SK-N-SH (cell line): ENCODE measurements at regions not wholly inside any gene's neighbourhood (a gene's known extent, or its start where the extent isn't known, plus 50 kb on each side); places are given as distances from the start of the nearest gene placed in this dataset.

Experiments used
- CTCF ChIA-PET: fragments of 300-600, 350-600 bp; formaldehyde crosslinking; extraction: SDS; loops from one replicate; lab custom pipeline; 2021; lab: Yijun Ruan, JAX
- POLR2A ChIA-PET: fragments of 350-600 bp; sonication (Branson Sonifier 250); formaldehyde crosslinking; extraction: SDS; loops from one replicate; lab custom pipeline; 2020; ENCODE audit warnings: antibody characterized with exemption, inconsistent platforms; lab: Yijun Ruan, JAX
- DNase-seq: peaks from one replicate; pipeline ENCODE4 v3.0.0; 2012
- H2AFZ ChIP-seq: fragments of 200-600 bp; sonication (generic); 2 replicates; pipeline ENCODE4 v1.8.1; 2016; ENCODE audit warnings: antibody characterized with exemption, mild to moderate bottlenecking, low read depth
- H3F3A ChIP-seq: fragments of 200-600 bp; sonication (generic); replicated peaks from 2 replicates; pipeline ENCODE3; 2016; ENCODE audit warnings: antibody characterized with exemption, mild to moderate bottlenecking; ENCODE audit not compliant: insufficient read depth
- H3K27ac ChIP-seq, 2 experiments: fragments of 200-500 bp in 1 of 2; fragments of 200-600 bp in 1 of 2; sonication (Bioruptor generic) in 1 of 2; sonication (generic), shearing (Covaris generic) in 1 of 2; 2 replicates each; pipeline versions ENCODE4 v1.5.1 to v1.6.1; 2014 to 2016; ENCODE audit warnings: low read depth in 2 of 2, inconsistent platforms in 1 of 2, low read length in 1 of 2, mild to moderate bottlenecking in 1 of 2, mixed read lengths in 1 of 2
- H3K27me3 ChIP-seq: fragments of 200-600 bp; sonication (generic), shearing (Covaris generic); 2 replicates; pipeline ENCODE4 v1.6.1; 2016; ENCODE audit warnings: mixed run types; ENCODE audit not compliant: insufficient read depth
- H3K36me3 ChIP-seq, 2 experiments: fragments of 200-500 bp in 1 of 2; fragments of 200-600 bp in 1 of 2; sonication (Bioruptor generic) in 1 of 2; sonication (generic) in 1 of 2; replicated peaks in 1 of 2; 2 replicates each; pipeline versions ENCODE3 to v1.5.1; 2014 to 2016; ENCODE audit warnings: low read length in 1 of 2, mild to moderate bottlenecking in 1 of 2; ENCODE audit not compliant: insufficient read depth in 2 of 2, control insufficient read depth in 1 of 2
- H3K4me1 ChIP-seq, 2 experiments: fragments of 200-500 bp in 1 of 2; fragments of 200-600 bp in 1 of 2; sonication (Bioruptor generic) in 1 of 2; sonication (generic), shearing (Covaris generic) in 1 of 2; 2 replicates each; pipeline versions ENCODE4 v1.5.1 to v1.6.1; 2014 to 2016; ENCODE audit warnings: low read depth in 1 of 2, low read length in 1 of 2, mixed run types in 1 of 2; ENCODE audit not compliant: insufficient read depth in 2 of 2, control insufficient read depth in 1 of 2
- H3K4me2 ChIP-seq: fragments of 200-600 bp; sonication (generic), shearing (Covaris generic); 2 replicates; pipeline ENCODE4 v1.6.1; 2017; ENCODE audit warnings: mixed run types
- H3K4me3 ChIP-seq, 2 experiments: fragments of 200-500 bp in 1 of 2; fragments of 200-600 bp in 1 of 2; sonication (Bioruptor generic) in 1 of 2; sonication (generic), shearing (Covaris generic) in 1 of 2; 2 replicates each; pipeline versions ENCODE4 v1.5.1 to v1.8.1; 2014 to 2016; ENCODE audit warnings: low read depth in 2 of 2, inconsistent platforms in 1 of 2, low read length in 1 of 2, mild to moderate bottlenecking in 1 of 2, mixed read lengths in 1 of 2, moderate library complexity in 1 of 2
- H3K79me2 ChIP-seq: fragments of 200-600 bp; sonication (generic); 2 replicates; pipeline ENCODE4 v1.8.1; 2017; ENCODE audit warnings: mild to moderate bottlenecking; ENCODE audit not compliant: insufficient read depth
- H3K9ac ChIP-seq: fragments of 200-600 bp; sonication (generic); 2 replicates; pipeline ENCODE4 v1.6.1; 2017; ENCODE audit warnings: mixed run types
- H3K9me2 ChIP-seq: fragments of 200-600 bp; sonication (generic); 2 replicates; pipeline ENCODE4 v1.6.1; 2017; ENCODE audit warnings: mixed run types
- H3K9me3 ChIP-seq: fragments of 200-600 bp; sonication (generic); 2 replicates; pipeline ENCODE4 v1.6.1; 2017; ENCODE audit warnings: mixed run types, mild to moderate bottlenecking, moderate library complexity
- H4K20me1 ChIP-seq: fragments of 200-600 bp; sonication (generic); 2 replicates; pipeline ENCODE4 v1.6.1; 2017; ENCODE audit warnings: mild to moderate bottlenecking, mixed run types; ENCODE audit not compliant: insufficient read depth
- CHD2 ChIP-seq: fragments of 150-350 bp; IDR thresholded peaks from 2 replicates; pipeline ENCODE4 v1.6.1; 2018; ENCODE audit warnings: low read length; ENCODE audit not compliant: partially characterized antibody
- ELF1 ChIP-seq: IDR thresholded peaks from 2 replicates; pipeline ENCODE4 v1.4.0; 2012
- EP300 ChIP-seq, 2 experiments: IDR thresholded peaks; 2 replicates each; pipeline versions ENCODE4 v1.4.0 to v1.6.1; 2012; ENCODE audit warnings: borderline replicate concordance in 1 of 2, low read depth in 1 of 2, low read length in 1 of 2
- EZH2phosphoT487 ChIP-seq: fragments of 200-600 bp; sonication (generic); IDR thresholded peaks from 2 replicates; pipeline ENCODE4 v1.6.1; 2017; ENCODE audit warnings: low read depth, mixed run types, mild to moderate bottlenecking, antibody characterized with exemption, moderate library complexity, borderline replicate concordance
- FOSL2 ChIP-seq: IDR thresholded peaks from 2 replicates; pipeline ENCODE4 v1.4.0; 2012; ENCODE audit warnings: low read depth, mild to moderate bottlenecking, moderate library complexity, borderline replicate concordance
- GABPA ChIP-seq: IDR thresholded peaks from 2 replicates; pipeline ENCODE4 v1.4.0; 2012; ENCODE audit warnings: low read depth, mild to moderate bottlenecking
- GATA2 ChIP-seq: sonication (generic); formaldehyde crosslinking; IDR thresholded peaks from 2 replicates; pipeline ENCODE4 v1.5.0; 2020; ENCODE audit warnings: mild to moderate bottlenecking, missing genetic modification reagents
- JUND ChIP-seq: IDR thresholded peaks from 2 replicates; pipeline ENCODE4 v1.4.0; 2012
- MEF2A ChIP-seq: IDR thresholded peaks from 2 replicates; pipeline ENCODE4 v1.4.0; 2012; ENCODE audit warnings: low read depth, borderline replicate concordance
- MXI1 ChIP-seq: IDR thresholded peaks from 2 replicates; pipeline ENCODE4 v1.6.1; 2012; ENCODE audit warnings: mild to moderate bottlenecking, low read depth, low read length, improper control_type of control experiment
- NFIC ChIP-seq: IDR thresholded peaks from 2 replicates; pipeline ENCODE4 v1.4.0; 2012; ENCODE audit warnings: borderline replicate concordance
- NRF1 ChIP-seq: IDR thresholded peaks from 2 replicates; pipeline ENCODE4 v1.6.1; 2012; ENCODE audit warnings: low read depth, mild to moderate bottlenecking, low read length
- POLR2AphosphoS5 ChIP-seq: IDR thresholded peaks from 2 replicates; pipeline ENCODE4 v1.6.1; 2012; ENCODE audit warnings: low read depth, low read length
- RAD21 ChIP-seq: IDR thresholded peaks from 2 replicates; pipeline ENCODE4 v1.6.1; 2012; ENCODE audit warnings: mild to moderate bottlenecking, low read length
- RCOR1 ChIP-seq: fragments of 150-350 bp; IDR thresholded peaks from 2 replicates; pipeline ENCODE4 v1.6.1; 2017; ENCODE audit warnings: antibody characterized with exemption, low read length
- RFX5 ChIP-seq: IDR thresholded peaks from 2 replicates; pipeline ENCODE4 v1.6.1; 2012; ENCODE audit warnings: mild to moderate bottlenecking, improper control_type of control experiment, low read length
- RXRA ChIP-seq: IDR thresholded peaks from 2 replicates; pipeline ENCODE4 v1.4.0; 2012; ENCODE audit warnings: low read depth, mild to moderate bottlenecking, borderline replicate concordance
- TAF1 ChIP-seq: IDR thresholded peaks from 2 replicates; pipeline ENCODE4 v1.6.1; 2012; ENCODE audit warnings: low read depth, mild to moderate bottlenecking, low read length, moderate library complexity, borderline replicate concordance
- WGBS: methylation state at CpG from one replicate; pipeline ENCODE4 v1.1.6; 2017; ENCODE audit warnings: low lambda C conversion rate; 5-methylcytosine and 5-hydroxymethylcytosine counted together
- TF ChIP-seq, protein P1 (sequence below): IDR thresholded peaks from 2 replicates; pipeline ENCODE4 v1.4.0; 2012; ENCODE audit warnings: low read depth, borderline replicate concordance
- TF ChIP-seq, protein P2 (sequence below): IDR thresholded peaks from 2 replicates; pipeline ENCODE4 v1.4.0; 2012; ENCODE audit warnings: low read depth, borderline replicate concordance
- TF ChIP-seq, protein P3 (sequence below): fragments of 150-350 bp; IDR thresholded peaks from 2 replicates; pipeline ENCODE4 v1.6.1; 2017; ENCODE audit warnings: antibody characterized with exemption, low read length, low read depth, borderline replicate concordance
- TF ChIP-seq, protein P4 (sequence below): IDR thresholded peaks from 2 replicates; pipeline ENCODE4; 2012
- TF ChIP-seq, protein P5 (sequence below): fragments of 150-350 bp; IDR thresholded peaks from 2 replicates; pipeline ENCODE4 v1.6.1; 2016; ENCODE audit warnings: mild to moderate bottlenecking, low read depth, low read length

DNA sequence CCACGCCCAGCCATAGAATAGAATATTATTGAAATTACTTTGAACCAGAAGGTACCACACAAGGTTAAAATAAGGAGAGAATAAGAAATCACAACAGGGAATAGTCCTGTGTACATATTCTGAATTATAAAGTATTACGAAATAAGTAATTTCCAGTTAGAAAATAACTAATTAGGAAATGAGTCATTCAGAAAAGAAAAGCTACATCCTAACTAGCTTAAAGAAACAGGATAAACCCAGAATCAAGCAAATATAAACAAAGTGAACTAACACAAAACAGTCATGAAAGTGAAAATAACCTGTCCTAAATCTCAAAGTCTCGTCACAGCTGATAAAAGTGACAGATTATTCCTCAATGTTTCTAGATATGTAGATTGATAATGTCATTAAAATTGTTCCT is 74.8 kb upstream of the NEBL start:
- POLR2A ChIA-PET = interaction anchor here (0.6 kb wide), 1 partner anchor 62 kb away, joined by 5 read pairs; no protein-coding TSS in a partner anchor
- 63% methylated on average over 3 of the region's 3 CpGs for WGBS

DNA sequence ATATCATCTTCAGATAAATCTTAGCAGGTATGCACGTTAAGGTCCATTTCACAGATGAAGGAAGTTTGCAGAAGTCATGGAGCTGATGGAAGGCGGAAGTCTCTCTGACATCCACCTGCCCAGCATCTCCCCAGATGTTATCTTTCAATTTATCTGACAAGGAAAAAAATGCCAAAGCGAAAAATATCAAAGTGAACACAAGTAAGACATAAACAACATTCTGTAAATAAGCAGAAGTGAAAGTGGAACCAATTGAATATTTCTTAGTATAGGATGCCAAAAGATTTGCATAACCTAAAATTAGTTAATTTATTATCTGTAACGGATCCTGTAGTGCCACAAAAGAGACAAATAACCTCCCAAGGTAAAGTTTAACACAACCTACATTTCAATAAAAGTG is 73.6 kb upstream of the NEBL start:
- no peaks in the 10 kb centered on the region for H3K36me3 ChIP-seq
- no peaks in the 10 kb centered on the region for H3K9me2 ChIP-seq
- H3K9me3 ChIP-seq = no peaks in the 10 kb centered on the region
- H3K27me3 ChIP-seq = no peaks in the 10 kb centered on the region
- WGBS = 77% methylated on average over 4 of the region's 4 CpGs
- CTCF ChIA-PET = no interaction called here
- H3K4me3 ChIP-seq = no peak overlapping the region
- no peak overlapping the region for H3K9ac ChIP-seq
- H2AFZ ChIP-seq = no peak overlapping the region
- no peaks in the 10 kb centered on the region for H3K79me2 ChIP-seq
- no peaks in the 10 kb centered on the region for H3F3A ChIP-seq
- H3K4me2 ChIP-seq = no peak overlapping the region
- no peak for DNase-seq
- H3K27ac ChIP-seq = no peak overlapping the region
- no peaks in the 10 kb centered on the region for H4K20me1 ChIP-seq
- H3K4me1 ChIP-seq = no peaks in the 10 kb centered on the region
- POLR2A ChIA-PET = no interaction called here
- TF ChIP-seq, protein P1, sequence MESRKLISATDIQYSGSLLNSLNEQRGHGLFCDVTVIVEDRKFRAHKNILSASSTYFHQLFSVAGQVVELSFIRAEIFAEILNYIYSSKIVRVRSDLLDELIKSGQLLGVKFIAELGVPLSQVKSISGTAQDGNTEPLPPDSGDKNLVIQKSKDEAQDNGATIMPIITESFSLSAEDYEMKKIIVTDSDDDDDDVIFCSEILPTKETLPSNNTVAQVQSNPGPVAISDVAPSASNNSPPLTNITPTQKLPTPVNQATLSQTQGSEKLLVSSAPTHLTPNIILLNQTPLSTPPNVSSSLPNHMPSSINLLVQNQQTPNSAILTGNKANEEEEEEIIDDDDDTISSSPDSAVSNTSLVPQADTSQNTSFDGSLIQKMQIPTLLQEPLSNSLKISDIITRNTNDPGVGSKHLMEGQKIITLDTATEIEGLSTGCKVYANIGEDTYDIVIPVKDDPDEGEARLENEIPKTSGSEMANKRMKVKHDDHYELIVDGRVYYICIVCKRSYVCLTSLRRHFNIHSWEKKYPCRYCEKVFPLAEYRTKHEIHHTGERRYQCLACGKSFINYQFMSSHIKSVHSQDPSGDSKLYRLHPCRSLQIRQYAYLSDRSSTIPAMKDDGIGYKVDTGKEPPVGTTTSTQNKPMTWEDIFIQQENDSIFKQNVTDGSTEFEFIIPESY = no peak
- no peak for TF ChIP-seq RXRA
- no peak for TF ChIP-seq POLR2AphosphoS5
- TF ChIP-seq NRF1 = no peak
- no peak for TF ChIP-seq RCOR1
- TF ChIP-seq, protein P2, sequence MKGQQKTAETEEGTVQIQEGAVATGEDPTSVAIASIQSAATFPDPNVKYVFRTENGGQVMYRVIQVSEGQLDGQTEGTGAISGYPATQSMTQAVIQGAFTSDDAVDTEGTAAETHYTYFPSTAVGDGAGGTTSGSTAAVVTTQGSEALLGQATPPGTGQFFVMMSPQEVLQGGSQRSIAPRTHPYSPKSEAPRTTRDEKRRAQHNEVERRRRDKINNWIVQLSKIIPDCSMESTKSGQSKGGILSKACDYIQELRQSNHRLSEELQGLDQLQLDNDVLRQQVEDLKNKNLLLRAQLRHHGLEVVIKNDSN = no peak
- no peak for TF ChIP-seq ELF1
- TF ChIP-seq RFX5 = no peak
- TF ChIP-seq MXI1 = no peak
- TF ChIP-seq, protein P3, sequence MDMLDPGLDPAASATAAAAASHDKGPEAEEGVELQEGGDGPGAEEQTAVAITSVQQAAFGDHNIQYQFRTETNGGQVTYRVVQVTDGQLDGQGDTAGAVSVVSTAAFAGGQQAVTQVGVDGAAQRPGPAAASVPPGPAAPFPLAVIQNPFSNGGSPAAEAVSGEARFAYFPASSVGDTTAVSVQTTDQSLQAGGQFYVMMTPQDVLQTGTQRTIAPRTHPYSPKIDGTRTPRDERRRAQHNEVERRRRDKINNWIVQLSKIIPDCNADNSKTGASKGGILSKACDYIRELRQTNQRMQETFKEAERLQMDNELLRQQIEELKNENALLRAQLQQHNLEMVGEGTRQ = no peak
- no peak for TF ChIP-seq RAD21

More for the DNA sequence above, 74.8 kb upstream of the NEBL start:
- Histone ChIP-seq H3K79me2 (no peaks in the 10 kb centered on the region), H3K27me3 (no peaks in the 10 kb centered on the region), H3K9me3 (no peaks in the 10 kb centered on the region), H2AFZ (no peak overlapping the region), H3K27ac (no peak overlapping the region), H3K4me1 (no peaks in the 10 kb centered on the region), H3K4me3 (no peak overlapping the region), H3K9me2 (no peaks in the 10 kb centered on the region), H3F3A (no peaks in the 10 kb centered on the region), H3K36me3 (no peaks in the 10 kb centered on the region), H3K9ac (no peak overlapping the region), H4K20me1 (no peaks in the 10 kb centered on the region), H3K4me2 (no peak overlapping the region)
- TF ChIP-seq GATA2 (CRISPR knock-in tag) = no peak
- TF ChIP-seq NRF1 = no peak
- TF ChIP-seq MXI1 = no peak
- TF ChIP-seq TAF1 = no peak
- TF ChIP-seq JUND = no peak
- TF ChIP-seq, protein P2 = no peak
- no peak for TF ChIP-seq RAD21
- no peak for TF ChIP-seq RFX5
- TF ChIP-seq EZH2phosphoT487 = no peak
- TF ChIP-seq MEF2A = no peak
- TF ChIP-seq CHD2 = no peak
- TF ChIP-seq POLR2AphosphoS5 = no peak
- no peak for TF ChIP-seq NFIC
- TF ChIP-seq, protein P4, sequence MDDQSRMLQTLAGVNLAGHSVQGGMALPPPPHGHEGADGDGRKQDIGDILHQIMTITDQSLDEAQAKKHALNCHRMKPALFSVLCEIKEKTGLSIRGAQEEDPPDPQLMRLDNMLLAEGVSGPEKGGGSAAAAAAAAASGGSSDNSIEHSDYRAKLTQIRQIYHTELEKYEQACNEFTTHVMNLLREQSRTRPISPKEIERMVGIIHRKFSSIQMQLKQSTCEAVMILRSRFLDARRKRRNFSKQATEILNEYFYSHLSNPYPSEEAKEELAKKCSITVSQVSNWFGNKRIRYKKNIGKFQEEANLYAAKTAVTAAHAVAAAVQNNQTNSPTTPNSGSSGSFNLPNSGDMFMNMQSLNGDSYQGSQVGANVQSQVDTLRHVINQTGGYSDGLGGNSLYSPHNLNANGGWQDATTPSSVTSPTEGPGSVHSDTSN = no peak
- no peak for TF ChIP-seq FOSL2
- TF ChIP-seq GABPA = no peak
- TF ChIP-seq, protein P5, sequence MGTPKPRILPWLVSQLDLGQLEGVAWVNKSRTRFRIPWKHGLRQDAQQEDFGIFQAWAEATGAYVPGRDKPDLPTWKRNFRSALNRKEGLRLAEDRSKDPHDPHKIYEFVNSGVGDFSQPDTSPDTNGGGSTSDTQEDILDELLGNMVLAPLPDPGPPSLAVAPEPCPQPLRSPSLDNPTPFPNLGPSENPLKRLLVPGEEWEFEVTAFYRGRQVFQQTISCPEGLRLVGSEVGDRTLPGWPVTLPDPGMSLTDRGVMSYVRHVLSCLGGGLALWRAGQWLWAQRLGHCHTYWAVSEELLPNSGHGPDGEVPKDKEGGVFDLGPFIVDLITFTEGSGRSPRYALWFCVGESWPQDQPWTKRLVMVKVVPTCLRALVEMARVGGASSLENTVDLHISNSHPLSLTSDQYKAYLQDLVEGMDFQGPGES = no peak
- TF ChIP-seq EP300 (IDR thresholded peaks at IDR 0.05; ENCODE audit: borderline replicate concordance in 1 of 2, low read depth in 1 of 2, low read length in 1 of 2) = no peak
- CTCF ChIA-PET = no interaction called here
- no peak for DNase-seq
